ENCODE measurements at regions not wholly inside any gene's neighbourhood (a gene's known extent, or its start where the extent isn't known, plus 50 kb on each side); places are given as distances from the start of the nearest gene placed in this dataset.
A peak's percentile ranks its signal among the peaks of the same experiment; 100 is the strongest.

DNA sequence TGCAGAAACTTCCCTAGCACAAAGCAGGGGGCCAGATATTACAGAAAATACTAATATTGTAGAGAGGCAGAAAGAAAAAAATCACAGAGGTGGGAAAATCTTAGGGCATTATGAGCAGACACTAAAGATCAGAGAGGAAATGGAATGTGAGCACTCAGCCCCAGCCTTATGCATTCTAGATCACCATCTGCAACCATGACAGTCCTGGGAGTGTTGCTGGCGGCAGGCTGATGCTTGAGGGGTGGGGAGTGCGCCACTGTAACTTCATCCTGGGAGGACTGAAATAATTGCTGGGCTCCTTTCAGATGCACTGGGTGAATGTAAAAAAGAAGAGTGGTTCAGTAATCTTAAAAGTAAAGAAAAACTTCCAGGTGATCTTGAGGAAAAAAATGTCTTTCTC, 427.6 kb upstream of the SEMA6D start:
- DNase-seq: no peak

DNA sequence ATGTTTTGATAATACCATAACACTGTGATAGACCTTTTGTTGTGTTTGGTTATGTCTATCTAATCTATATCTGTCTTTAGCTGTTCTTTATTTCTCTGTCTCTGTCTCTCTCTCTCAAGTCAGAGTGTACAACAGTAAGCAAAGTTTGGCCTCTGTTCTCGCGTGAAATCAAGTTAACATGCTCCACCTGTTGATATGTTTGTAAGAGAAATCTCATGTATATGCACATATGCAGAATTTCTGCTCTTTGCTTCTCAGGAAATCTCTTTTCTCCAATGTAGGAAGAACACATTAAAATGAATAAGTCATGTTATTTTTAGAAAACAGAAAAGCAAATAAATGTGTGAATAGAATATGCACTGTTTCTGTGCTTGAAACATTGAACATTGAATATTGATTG, 425.5 kb upstream of the SEMA6D start:
- no peak for DNase-seq

DNA sequence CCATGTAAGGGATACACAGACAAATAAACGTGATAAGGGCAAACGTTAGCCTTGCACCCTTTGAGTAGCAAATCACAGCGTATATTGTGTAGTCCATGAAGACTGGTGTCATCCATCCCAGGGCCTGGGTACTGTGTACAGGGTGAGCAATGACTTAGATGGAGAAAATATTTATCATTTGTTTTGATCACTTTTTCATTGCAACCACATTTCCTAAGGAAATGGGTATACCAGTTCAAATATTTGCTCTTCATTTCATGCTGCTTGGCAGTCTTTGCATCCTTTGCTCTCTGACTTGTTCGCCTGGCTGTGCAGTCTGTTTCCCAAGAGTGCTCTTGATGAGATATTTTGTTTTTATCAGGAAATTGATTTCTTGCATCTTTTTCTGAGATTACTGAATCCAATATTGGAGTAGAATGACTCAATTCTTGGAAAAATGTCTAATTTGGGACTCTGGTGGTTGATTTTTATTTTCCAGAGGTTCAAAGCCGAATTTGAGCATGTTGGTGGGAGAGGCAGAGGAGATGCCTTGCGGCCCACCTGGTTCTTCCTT, 424.6 kb upstream of the SEMA6D start:
- DNase-seq: no peak

DNA sequence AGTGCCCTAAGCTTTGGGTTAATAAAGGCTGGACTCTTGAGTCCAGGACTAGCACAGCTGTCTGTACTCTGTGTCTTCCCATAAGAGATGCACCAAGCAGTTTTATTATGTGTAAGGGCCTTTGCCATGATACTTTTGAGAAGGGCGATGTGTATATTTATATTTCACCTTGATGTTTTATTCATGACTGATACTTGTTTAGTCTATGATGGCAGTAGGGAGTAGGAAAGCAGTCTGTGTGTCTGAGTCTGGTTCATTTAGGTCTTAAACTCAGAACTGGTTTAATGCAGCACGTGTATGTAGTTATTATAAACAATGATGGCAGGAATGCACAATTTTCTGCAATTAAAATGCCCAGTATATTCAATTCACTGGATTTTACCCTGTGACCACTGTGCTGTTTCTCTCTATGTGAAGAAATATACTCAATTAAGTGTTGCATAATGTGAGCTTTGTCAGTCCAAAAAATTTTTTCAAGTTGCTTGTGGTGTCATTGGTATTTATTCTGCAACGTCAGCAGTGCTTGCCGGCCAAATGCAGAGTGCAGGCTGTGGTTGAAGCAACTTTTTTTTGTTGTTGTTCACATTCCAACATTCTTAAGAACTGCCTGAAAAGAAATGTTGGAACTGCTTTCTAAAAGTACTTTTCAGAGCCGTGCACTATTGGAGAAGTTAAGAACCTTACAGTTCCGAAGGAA, 423.7 kb upstream of the SEMA6D start:
- no peak for DNase-seq

DNA sequence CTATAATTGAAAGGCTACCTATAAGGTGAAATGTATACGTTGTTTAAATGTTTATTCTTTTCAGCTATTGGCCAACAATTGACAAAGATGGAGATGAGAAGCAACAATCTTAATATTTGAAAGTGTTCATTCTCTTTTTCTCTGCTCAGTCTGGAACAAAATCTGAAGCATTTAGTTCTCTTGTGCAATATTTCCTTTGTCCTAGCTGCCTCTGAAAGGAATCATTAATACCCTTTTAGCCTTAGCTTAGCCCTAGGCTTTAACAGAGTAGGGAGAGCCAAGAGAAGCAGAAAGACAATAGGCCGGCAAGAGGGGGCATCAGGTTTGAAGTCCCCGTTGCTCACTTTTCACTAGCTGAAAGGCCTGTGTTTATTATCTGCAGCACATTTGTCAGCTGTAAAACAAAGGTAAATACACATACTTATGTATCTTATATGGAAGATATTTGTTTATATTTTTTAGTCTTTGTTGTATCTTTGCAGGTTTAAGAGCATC, 422.5 kb upstream of the SEMA6D start:
- DNase-seq: no peak

DNA sequence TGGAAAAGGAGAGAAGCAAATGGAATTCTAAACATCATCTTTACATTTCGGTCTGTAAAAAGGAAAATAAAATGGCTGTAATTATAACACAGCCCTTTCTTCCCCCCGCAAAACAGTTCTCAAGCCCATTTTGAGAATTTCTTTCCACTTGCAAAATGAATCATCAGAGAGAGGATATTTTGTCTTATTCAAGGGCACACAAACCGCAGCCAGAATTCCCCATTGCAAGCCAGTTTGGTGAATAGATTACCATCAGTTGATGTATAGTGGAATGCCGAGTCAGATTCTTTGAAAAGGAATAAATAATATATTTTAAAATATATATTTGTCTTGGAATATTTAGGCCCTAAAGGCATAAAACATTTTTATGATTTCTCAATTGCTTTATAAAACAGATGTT, 420.4 kb upstream of the SEMA6D start:
- no peak for DNase-seq

DNA sequence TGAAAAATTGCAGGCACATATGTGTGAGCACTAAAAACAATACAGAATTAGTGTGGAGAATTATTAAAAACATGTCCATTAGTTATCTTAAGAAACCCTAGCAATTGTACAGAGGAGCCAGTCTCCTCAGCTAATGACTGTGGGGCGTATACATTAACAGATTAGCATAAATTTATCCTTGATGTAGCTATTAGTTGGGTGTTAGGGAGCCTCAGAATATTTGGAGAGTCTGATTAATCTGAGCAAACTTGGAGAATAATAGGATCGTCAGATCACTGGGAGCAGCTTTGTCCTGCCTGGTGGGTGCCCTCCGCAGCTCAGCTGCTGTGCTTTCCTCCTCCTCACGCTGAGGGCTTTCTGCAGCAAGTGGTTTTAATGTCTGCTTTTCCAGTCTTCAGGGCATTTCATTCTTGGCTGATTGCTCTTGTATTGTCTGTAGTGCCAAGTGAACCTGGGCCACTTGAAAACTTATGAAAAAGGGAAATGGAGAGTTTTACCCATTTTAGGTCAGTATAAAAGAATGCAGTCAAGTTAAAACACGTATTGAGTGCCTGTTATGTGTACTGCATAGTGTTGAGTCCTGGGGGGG, 417.4 kb upstream of the SEMA6D start:
- peak in 1 of 2 experiments; percentile 3 for DNase-seq

DNA sequence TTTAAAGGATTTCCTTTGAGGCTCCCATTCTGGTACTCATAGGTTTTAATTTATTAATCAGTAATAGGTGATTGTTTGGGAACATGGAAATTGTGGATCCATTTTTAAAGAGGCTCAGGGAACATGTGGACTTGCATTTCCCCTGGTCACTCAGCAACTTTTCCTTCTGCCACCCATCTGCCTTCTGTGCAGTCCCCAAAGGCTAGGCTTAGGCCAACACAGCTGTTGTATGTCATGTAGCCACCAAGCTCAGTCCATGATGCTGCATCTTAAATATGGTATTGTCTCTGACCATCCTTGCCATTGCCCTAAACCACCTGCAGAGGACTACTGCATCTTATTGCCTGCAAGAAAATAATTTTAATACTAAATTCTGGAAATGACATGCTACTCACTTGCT, 416.7 kb upstream of the SEMA6D start:
- no peak for DNase-seq

DNA sequence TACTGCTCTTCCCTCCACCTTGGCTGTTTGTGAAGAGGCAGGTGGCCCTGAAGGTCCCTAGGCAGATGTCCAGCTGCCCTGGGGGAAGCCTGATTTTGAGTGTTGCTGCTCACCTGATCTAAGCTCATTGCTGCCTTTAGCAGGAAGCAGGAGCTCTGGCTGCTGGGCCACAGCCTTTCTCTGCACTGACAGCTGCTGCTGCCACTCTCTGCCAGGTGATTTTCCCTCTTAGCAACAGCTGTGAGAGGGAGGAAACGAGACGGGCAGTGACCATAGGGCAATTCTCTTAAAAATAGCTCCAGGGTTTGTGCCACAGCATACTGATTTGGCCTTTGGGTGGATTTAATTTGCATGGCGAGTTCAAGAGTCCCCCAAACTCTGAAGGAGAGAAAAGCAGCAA, 415.8 kb upstream of the SEMA6D start:
- no peak for DNase-seq

DNA sequence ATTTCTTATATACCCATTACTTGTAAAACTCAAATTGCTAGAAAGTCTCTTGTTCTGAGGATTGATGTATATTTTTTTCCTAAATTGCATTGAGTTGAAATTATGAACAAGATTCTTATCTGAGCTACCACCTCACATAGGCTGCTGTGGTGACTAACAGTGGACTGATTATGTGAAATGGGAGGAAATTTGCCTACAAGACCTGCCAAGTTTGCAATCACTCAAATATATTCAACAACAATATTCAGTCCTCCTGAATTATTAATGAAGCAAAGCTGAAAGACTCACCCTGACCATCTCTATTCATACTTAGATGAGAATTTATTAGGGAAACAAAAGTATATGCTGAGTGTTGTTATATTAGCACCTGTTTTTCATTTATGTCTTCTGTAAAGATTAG, 412.6 kb upstream of the SEMA6D start:
- peak in 1 of 2 experiments; percentile 50 for DNase-seq

DNA sequence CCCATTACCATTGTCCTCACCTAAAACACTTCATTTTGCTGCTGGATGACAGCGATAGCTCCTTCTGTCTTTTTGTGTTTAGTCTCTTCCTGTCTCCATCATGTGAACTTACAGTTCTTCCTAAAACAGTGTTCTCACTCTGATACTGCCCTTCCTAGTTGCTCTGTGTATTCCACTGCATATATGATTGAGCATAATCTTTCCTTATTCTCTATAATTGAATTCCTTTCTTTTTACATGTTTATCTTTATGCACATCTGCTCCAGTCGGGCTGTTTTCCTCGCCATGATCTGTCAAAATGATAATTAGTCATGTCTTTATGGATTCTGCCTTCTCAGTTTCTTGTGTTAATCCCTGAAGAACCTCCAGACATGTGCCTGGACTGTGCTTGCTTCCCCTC, 405.1 kb upstream of the SEMA6D start:
- DNase-seq: no peak

DNA sequence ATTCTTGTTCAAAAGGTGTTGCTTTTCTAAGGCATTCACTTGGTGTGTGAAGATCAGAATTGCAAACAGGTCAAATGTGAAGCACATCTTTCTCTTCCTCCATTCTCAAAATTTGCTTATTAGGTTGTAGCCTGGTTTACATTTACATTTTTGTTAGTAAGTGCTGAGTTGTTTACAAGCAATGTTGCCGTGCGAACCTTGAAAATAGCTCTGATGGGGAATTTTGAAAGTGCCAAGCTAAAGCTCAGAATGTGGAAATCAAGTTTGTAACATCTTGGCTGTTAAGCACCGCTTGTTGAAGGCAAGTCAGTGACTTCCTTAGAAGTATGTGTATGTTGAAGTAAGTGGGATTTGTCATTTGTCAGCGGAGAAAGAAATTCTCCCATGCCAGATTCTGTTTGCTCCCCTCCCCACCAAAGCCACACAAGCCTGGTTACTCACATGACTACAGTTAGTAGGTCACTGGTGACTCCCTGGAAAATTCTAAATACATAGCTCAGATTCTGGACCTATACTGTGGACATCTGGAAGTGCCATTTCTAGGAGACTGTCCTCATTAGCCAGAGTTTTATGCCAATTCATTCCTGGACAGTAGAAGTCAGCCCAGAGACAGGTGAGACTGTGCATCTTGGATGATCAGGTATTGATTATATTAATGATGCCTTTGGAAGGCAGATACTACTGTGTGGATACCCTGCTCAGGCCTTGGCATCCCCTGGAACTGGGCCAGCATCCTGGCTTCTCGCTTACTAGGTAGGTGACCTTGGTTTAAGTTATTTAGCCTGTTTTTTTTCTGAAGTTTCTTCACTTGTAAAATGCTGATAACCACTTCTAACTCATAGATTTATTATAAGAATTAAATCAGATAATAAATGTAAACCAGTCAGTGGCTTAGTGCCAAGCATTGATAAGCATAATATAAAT, 390.6 kb upstream of the SEMA6D start:
- DNase-seq: no peak

DNA sequence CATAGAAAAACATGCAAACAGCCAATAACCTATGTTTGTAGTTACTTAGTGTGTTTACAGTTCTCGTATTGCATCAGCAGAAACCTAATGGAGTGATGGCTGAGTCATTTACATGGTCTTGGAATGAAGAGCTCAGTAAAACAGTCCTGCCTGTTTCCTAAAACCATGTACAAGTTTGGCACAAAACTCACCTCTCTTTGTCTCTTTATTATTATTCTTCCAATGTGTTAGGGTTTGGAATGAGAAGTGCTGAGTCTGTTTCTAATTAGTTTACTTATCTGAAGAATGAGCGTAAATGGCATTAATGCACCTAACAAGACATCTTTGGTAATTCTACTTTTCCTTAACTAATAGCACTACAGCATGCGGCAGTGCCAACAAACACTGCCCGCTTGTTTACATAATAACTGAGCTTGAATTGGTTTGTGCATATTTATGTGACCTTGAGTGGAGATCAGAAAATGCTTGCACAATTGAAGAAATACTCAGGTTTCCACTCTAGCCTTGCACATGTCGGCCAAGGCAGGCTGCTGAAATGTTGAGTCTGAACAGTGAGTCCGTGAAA, 385.4 kb upstream of the SEMA6D start:
- DNase-seq: no peak

DNA sequence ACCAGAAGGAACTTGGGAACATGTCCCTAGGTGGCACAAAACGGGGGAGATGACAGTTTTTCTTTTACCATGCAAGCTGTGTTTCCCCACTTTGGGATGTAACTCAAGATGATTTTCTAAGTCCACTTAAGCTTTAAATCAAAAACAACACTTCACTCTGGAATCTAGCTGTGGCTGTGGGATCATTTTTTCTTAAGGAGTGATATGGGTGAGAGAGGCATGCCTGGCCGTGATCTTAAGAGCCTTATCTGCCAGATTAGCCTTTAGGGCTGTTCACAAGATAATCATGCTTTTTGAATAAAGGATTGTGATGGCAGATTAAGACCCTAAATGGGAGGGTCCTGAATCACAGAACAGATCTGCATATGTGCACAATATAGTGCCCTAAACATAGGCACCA, 384.8 kb upstream of the SEMA6D start:
- no peak for DNase-seq

DNA sequence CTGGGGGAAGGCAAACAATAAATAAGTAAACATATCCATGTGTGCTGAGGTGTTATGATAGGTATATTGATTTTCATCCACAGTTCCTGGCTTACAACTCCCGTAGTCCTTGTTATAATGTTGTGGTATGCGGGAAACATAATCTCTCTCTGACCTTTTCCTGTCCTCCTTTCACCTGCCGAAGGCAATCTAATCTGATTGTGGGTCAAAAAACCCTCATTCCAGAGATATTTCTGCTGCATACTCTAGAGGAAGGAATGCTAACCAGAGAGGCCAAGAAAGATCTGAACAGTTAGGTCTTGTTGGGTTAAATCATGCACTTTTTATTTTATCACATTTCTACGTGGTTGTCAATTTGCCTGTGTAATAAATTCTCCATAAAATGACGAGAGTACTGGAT, 383.6 kb upstream of the SEMA6D start:
- no peak for DNase-seq

DNA sequence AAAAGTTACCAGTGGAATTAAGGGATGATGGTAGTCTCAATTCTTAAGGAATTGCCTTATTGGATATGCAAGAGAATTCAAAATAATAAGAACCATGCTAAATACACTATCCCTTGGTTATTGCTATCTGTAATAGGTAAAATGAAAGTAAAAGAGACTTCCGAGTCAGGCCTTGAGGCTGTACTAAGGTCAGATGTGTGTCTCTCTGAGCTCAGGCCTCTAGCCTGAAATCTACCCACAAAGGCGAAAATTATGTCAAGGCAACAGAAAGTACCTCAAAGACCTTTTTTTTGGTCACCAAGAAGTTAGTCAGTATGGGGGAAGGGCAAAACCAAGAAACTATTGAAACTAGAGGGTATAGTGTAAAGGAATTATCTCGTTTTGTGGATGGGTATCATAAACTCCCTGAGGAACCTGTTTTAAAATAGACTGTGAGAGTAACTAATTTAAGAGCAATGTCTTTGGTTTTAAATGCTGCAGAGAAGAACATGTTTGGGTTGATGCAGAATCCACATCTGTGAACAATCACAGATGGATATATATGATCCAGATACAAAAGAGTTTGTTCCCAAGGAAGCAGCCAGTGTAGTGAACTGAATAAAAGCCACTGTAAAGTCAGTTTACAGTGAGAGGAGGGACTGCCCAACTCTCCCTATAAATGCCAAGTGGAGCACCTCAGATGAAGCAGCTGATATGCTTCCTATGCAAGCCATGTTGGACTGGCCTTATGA, 382.3 kb upstream of the SEMA6D start:
- no peak for DNase-seq

DNA sequence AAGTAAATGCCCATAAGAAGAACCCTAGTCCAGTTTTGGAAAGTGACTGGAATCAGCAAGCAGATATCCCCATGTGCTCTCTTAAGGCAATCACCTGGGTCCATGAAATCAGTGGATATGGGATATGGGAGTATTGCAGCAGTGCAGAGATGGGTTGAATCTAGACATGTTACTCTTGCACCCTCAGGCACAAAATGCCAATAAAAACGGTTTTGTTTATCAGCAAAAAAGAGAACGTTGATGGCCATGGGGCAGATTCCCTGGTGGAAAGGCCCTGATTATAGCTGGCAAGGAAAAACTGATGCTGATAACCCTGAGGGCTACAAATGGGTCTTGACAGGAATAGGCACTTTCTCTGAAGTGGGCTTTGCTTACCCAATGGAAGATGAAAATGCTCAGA, 380.2 kb upstream of the SEMA6D start:
- no peak for DNase-seq

DNA sequence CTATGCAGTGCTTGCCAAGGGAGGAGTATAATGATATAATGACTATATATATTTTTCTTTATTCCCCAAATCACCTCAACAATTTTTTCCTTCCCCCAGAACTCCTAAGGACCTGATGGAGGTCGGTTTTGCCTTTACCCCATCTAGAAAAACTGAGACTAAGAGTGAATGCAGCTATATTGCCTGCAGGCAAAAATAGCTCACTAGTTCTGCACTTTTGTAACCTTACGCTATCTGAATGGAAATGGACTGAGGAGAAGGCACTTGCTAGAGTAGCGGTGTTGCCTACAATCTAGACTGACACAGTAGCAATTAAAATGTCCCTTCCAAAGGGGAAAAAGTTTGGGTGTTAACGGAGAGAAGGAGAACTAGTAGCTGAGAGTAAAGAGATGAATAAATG, 379.5 kb upstream of the SEMA6D start:
- DNase-seq: no peak

DNA sequence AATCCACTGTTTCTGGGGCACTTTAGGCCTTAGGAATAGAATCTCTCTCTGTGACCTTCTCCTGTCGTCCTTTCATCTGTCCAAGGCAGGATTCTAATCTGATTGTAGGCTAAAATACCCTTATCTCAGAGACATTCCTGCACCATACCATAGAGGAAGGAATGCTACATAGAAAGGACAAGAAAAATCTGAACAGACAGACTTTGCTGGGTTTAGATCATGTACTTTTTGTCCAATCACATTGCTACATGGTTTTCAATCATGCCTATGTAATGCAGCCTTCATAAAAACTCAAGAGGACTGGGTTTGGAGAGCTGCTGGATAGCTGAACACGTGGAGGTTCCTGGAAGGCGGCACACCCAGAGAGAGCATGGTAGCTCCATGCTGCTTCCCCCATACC, 378.5 kb upstream of the SEMA6D start:
- DNase-seq: no peak

DNA sequence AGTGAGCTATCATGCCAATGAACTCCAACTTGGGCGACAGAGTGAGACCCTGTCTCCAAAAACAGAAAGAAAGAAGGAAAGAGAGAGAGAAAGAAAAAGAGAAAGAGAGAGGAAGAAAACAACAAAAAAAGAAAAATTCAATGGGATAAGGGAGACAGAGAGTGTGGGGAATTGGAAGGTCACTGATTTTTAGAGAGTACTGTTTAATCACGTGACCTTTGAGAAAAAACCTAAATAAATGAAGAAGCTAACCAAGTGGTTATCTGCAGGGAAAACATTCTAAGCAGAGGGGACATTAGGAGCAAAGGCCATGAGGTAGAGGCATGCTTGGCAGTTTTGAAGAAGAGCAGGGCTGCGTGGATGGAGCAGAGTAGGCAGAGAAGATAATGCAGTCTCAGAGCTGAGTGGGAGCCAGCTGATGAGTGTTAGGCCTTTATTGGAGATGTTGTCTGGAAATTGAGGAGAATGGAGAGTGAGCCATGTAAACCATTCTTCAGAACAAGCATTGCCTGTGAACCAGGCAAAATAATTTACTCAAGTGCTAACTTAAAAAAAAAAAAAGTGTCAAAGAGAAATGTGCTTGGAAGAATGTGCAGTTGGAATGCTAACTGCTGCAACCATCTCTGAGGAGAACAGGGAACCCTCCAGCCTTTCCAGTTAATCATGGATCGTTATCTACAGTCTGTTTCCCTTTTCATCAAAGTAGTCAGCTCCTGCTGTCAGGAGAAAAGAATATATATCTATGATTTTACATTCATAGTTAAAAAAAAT, 377.3 kb upstream of the SEMA6D start:
- DNase-seq: no peak

DNA sequence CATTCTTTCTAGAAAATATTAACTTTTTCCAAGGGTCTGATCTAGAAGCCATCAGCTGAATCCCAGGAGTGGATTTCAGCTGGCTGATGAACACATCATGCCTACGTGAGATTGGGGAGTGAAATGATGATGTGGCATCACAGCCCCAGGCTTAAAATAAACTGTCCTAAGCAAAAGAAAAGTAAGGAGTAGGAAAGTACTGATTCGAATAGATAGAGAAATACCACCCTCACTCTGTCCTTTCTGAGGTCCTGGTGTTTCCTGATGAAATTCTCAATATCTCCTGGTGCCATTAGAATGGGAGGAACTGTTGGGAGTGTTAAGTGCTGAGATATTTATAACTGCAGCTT, 376.8 kb upstream of the SEMA6D start:
- no peak for DNase-seq

DNA sequence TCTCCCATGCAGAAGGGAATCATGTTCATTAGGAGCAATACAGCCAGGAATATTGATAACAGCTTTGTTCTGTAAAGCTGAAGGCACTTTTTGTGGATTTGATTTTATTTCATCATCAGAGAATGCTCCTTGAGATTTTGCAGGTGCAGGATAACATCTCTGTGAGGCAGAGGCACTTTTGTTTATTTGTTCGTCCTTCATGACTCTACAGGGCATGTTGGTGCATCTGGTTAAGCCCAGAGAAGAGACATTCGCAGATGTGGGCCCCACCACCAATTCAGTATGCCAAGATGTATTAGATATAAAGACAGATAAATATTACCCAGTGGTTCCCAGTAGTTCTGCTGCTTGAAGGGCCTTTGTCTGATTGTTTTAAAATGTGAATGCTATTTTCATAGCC, 368.1 kb upstream of the SEMA6D start:
- no peak for DNase-seq
